Activated CD8-positive, alpha-beta memory T cell treated with anti-CD3 and anti-CD28 coated beads, Interleukin-2, amount 10 ng/mL, durations not matched to agents 7 days and 5 days (primary cell): ENCODE measurements at regions not wholly inside any gene's neighbourhood (a gene's known extent, or its start where the extent isn't known, plus 50 kb on each side); places are given as distances from the start of the nearest gene placed in this dataset.
"Not testable (repeated sequence)": the region's sequence is repeated elsewhere in the genome, so short reads cannot be mapped to it uniquely, and the experiment has no call there.

ENCODE experiments used
- ATAC-seq: fragments of 150-1000 bp; cut with Tn5 transposase; one replicate; pipeline ENCODE4 v1.10.0; 2021; ENCODE audit warnings: moderate library complexity
- CTCF ChIA-PET: fragments of 350-600 bp; sonication (Branson Sonifier 250); formaldehyde crosslinking; loops from one replicate; lab custom pipeline; 2021; ENCODE audit warnings: antibody characterized with exemption; lab: Charles Lee
- DNase-seq: peaks from one replicate; pipeline ENCODE4 v3.0.0-alpha.2; 2020
- H3K27ac Mint-ChIP-seq: one replicate; pipeline ENCODE4 v1.8.0; 2021; ENCODE audit warnings: mild to moderate bottlenecking, mixed read lengths
- H3K27me3 Mint-ChIP-seq: one replicate; pipeline ENCODE4 v1.8.0; 2021; ENCODE audit warnings: mixed read lengths
- H3K36me3 Mint-ChIP-seq: one replicate; pipeline ENCODE4 v1.8.0; 2021; ENCODE audit warnings: mild to moderate bottlenecking, mixed read lengths
- H3K4me1 Mint-ChIP-seq: one replicate; pipeline ENCODE4 v1.8.0; 2021; ENCODE audit warnings: mixed read lengths
- H3K4me3 Mint-ChIP-seq: one replicate; pipeline ENCODE4 v1.8.0; 2021; ENCODE audit warnings: mild to moderate bottlenecking, moderate library complexity, mixed read lengths
- H3K9me3 Mint-ChIP-seq: one replicate; pipeline ENCODE4 v1.8.0; 2022; ENCODE audit warnings: low read depth, mixed read lengths

DNA sequence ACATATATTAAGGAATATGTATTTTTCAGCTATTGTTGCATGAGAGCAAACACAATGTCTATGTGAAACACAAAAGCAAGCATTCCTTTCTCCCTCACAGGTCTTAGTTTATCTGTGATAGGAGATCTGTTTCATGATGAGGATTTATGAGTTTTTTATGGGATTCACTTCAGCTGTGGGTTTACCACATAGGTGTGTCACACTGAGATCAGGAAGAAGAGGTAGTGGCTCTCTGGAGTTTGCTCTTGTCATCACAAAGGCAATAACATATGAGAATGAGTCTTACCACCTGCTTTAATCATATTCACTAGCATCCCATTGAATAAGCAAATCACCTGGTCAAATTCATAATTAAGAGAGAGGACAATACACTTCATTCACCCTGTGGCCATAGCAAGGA lies 960.3 kb upstream of the SLC39A10 start:
- Mint-ChIP-seq H3K36me3 (no peaks in the 10 kb centered on the region), H3K4me3 (no peak overlapping the region), H3K27ac (no peak overlapping the region), H3K9me3 (no peaks in the 10 kb centered on the region), H3K4me1 (no peaks in the 10 kb centered on the region), H3K27me3 (no peaks in the 10 kb centered on the region)
- ATAC-seq (no peak), DNase-seq (no peak)
- CTCF ChIA-PET = no interaction called here

GRCh38 chr2:194686569-194686968 lies 970.5 kb upstream of the SLC39A10 start:
- Mint-ChIP-seq H3K27ac (no peak overlapping the region), H3K4me1 (no peaks in the 10 kb centered on the region), H3K36me3 (no peaks in the 10 kb centered on the region), H3K9me3 (no peaks in the 10 kb centered on the region), H3K27me3 (no peaks in the 10 kb centered on the region), H3K4me3 (no peak overlapping the region)
- no peak for ATAC-seq
- DNase-seq = no peak
- CTCF ChIA-PET = no interaction called here

DNA sequence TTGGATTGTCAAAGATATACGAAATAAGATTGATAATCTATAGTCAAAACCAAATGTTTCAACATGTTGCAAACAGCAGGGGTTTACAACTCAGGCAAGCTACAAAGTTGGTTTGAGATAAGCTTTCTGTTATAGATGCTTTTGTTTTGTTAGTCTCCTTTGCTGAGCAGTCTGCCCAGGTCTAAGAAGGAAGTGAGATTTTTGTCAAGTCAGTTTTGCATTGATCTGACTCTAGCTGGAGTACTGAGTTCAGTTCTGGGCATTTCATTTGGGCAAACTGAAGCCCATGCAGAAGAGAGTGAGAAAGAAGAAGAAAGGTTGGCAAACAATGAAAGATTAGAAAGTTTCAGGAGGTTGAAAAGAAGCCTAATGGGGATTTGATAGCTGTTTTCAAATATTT lies 983.0 kb upstream of the SLC39A10 start:
- no peaks in the 10 kb centered on the region for H3K36me3 Mint-ChIP-seq
- no peak for DNase-seq
- no peak for ATAC-seq
- no peaks in the 10 kb centered on the region for H3K9me3 Mint-ChIP-seq
- H3K27me3 Mint-ChIP-seq = no peaks in the 10 kb centered on the region
- CTCF ChIA-PET = no interaction called here
- no peak overlapping the region for H3K27ac Mint-ChIP-seq
- no peaks in the 10 kb centered on the region for H3K4me1 Mint-ChIP-seq
- no peak overlapping the region for H3K4me3 Mint-ChIP-seq

- H3K36me3 Mint-ChIP-seq = no peaks in the 10 kb centered on the region
- no peak overlapping the region for H3K27ac Mint-ChIP-seq
- ATAC-seq (no peak), DNase-seq (no peak)
- CTCF ChIA-PET = no interaction called here
- H3K27me3 Mint-ChIP-seq = no peaks in the 10 kb centered on the region
- H3K4me3 Mint-ChIP-seq = no peak overlapping the region
- no peaks in the 10 kb centered on the region for H3K4me1 Mint-ChIP-seq
- H3K9me3 Mint-ChIP-seq = no peaks in the 10 kb centered on the region
These were observed 984.0 kb upstream of the SLC39A10 start for GRCh38 chr2:194672994-194673393.

DNA sequence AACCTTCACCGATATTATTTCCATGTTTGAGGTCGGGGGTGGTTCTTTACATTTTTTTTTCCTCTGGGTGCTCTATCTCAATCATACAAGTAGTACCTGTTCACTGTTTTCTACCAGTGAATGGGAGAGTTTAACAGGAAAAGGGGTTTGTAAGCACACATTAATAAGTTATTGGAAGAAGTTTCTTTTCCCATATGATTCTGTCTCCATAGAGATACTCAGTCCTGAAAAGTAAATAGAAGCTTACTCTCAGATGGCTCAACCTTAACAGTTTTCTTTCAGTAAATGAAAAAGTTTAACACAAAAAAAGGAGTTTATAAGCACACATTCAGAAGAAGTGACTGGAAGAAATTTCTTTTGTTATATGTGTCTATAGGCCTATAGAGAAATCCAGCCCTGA lies 995.6 kb upstream of the SLC39A10 start:
- DNase-seq = no peak
- H3K27me3 Mint-ChIP-seq = no peaks in the 10 kb centered on the region
- no peaks in the 10 kb centered on the region for H3K9me3 Mint-ChIP-seq
- H3K4me3 Mint-ChIP-seq = no peak overlapping the region
- no peaks in the 10 kb centered on the region for H3K4me1 Mint-ChIP-seq
- CTCF ChIA-PET = interaction anchor here (1.8 kb wide), 1 partner anchor 8 kb away, joined by 4 read pairs; no protein-coding TSS in a partner anchor
- no peak for ATAC-seq
- H3K36me3 Mint-ChIP-seq = no peaks in the 10 kb centered on the region
- no peak overlapping the region for H3K27ac Mint-ChIP-seq

GRCh38 chr2:194639057-194639456 lies 1018.0 kb upstream of the SLC39A10 start:
- H3K27me3 Mint-ChIP-seq, H3K4me3 Mint-ChIP-seq, H3K4me1 Mint-ChIP-seq, H3K36me3 Mint-ChIP-seq, ATAC-seq, DNase-seq, H3K9me3 Mint-ChIP-seq, H3K27ac Mint-ChIP-seq, CTCF ChIA-PET: not testable (repeated sequence)

GRCh38 chr2:194621945-194622344 lies 1035.1 kb upstream of the SLC39A10 start:
- CTCF ChIA-PET = no interaction called here
- DNase-seq (no peak), ATAC-seq (no peak)
- H3K4me1 Mint-ChIP-seq = no peaks in the 10 kb centered on the region
- no peak overlapping the region for H3K4me3 Mint-ChIP-seq
- H3K36me3 Mint-ChIP-seq = no peaks in the 10 kb centered on the region
- no peaks in the 10 kb centered on the region for H3K27me3 Mint-ChIP-seq
- no peaks in the 10 kb centered on the region for H3K9me3 Mint-ChIP-seq
- no peak overlapping the region for H3K27ac Mint-ChIP-seq

- no peaks in the 10 kb centered on the region for H3K27me3 Mint-ChIP-seq
- no peak overlapping the region for H3K4me3 Mint-ChIP-seq
- ATAC-seq (no peak), DNase-seq (no peak)
- CTCF ChIA-PET = no interaction called here
- H3K27ac Mint-ChIP-seq = no peak overlapping the region
- H3K4me1 Mint-ChIP-seq = no peaks in the 10 kb centered on the region
- no peaks in the 10 kb centered on the region for H3K36me3 Mint-ChIP-seq
- no peaks in the 10 kb centered on the region for H3K9me3 Mint-ChIP-seq
These were observed 1037.7 kb upstream of the SLC39A10 start for GRCh38 chr2:194619366-194619765.

DNA sequence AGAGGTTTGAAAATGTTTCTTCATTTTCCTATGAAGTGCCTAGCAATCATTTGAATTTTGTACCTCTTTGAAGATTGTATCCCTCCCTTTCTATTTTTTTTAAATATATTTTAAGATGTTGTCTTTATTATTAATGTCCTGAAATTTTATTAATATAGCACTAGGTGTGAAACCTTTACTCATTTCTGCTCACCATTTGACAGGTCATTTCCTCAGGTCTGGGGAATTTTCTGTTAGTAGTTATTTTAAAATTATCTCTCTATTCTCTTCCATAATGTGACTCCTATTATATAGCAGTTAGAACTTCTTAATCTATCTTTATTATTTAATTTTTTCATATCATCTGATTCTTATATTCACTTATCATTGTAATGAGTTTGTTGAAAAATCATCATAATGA lies 1038.6 kb upstream of the SLC39A10 start:
- ATAC-seq (no peak), DNase-seq (no peak)
- Mint-ChIP-seq H3K9me3 (no peaks in the 10 kb centered on the region), H3K4me1 (no peaks in the 10 kb centered on the region), H3K27ac (no peak overlapping the region), H3K27me3 (no peaks in the 10 kb centered on the region), H3K36me3 (no peaks in the 10 kb centered on the region), H3K4me3 (no peak overlapping the region)
- CTCF ChIA-PET = no interaction called here

DNA sequence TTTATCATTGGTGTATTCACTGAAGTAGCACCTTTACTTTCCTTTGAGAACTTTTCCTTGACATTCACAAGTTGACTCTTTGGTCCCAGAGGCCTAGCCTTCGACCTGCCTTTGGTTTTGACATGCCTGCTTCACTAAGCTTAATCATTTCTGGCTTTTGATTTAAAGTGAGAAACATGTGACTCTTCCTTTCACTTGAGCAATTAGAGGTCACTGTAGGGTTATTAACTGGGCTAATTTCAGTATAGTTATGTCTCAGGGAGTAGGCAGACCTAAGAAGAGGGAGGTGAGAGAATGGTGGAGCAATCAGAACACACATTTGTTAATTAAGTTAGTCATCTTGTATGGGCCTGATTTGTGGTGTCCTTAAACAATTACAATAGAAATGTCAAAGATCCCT lies 1040.7 kb upstream of the SLC39A10 start:
- ATAC-seq = no peak
- Mint-ChIP-seq H3K4me1 (no peaks in the 10 kb centered on the region), H3K27me3 (no peaks in the 10 kb centered on the region), H3K27ac (no peak overlapping the region), H3K4me3 (no peak overlapping the region), H3K36me3 (no peaks in the 10 kb centered on the region), H3K9me3 (no peaks in the 10 kb centered on the region)
- CTCF ChIA-PET = no interaction called here
- DNase-seq = no peak

- Mint-ChIP-seq H3K27ac (no peak overlapping the region), H3K27me3 (no peaks in the 10 kb centered on the region), H3K9me3 (peaks cover 2% of the 10 kb centered on the region), H3K4me3 (no peak overlapping the region), H3K36me3 (no peaks in the 10 kb centered on the region), H3K4me1 (no peaks in the 10 kb centered on the region)
- CTCF ChIA-PET = no interaction called here
- DNase-seq (no peak), ATAC-seq (no peak)
These were observed 1046.7 kb upstream of the SLC39A10 start for GRCh38 chr2:194610297-194610696.

GRCh38 chr2:194603429-194603828 lies 1053.6 kb upstream of the SLC39A10 start:
- Mint-ChIP-seq H3K4me1 (no peaks in the 10 kb centered on the region), H3K27ac (no peak overlapping the region), H3K4me3 (no peak overlapping the region), H3K36me3 (no peaks in the 10 kb centered on the region), H3K27me3 (no peaks in the 10 kb centered on the region), H3K9me3 (peaks cover 6% of the 10 kb centered on the region)
- CTCF ChIA-PET = no interaction called here
- ATAC-seq = no peak
- DNase-seq = no peak

GRCh38 chr2:194602750-194603149 lies 1054.3 kb upstream of the SLC39A10 start:
- CTCF ChIA-PET = no interaction called here
- ATAC-seq (no peak), DNase-seq (no peak)
- Mint-ChIP-seq H3K27me3 (no peaks in the 10 kb centered on the region), H3K36me3 (no peaks in the 10 kb centered on the region), H3K4me1 (no peaks in the 10 kb centered on the region), H3K9me3 (peaks cover 6% of the 10 kb centered on the region), H3K4me3 (no peak overlapping the region), H3K27ac (no peak overlapping the region)

- Mint-ChIP-seq H3K4me1 (no peaks in the 10 kb centered on the region), H3K9me3 (no peaks in the 10 kb centered on the region), H3K36me3 (no peaks in the 10 kb centered on the region), H3K27ac (no peak overlapping the region), H3K27me3 (no peaks in the 10 kb centered on the region), H3K4me3 (no peak overlapping the region)
- CTCF ChIA-PET = no interaction called here
- no peak for DNase-seq
- ATAC-seq = no peak
These were observed 1065.8 kb upstream of the SLC39A10 start for GRCh38 chr2:194591192-194591591.

DNA sequence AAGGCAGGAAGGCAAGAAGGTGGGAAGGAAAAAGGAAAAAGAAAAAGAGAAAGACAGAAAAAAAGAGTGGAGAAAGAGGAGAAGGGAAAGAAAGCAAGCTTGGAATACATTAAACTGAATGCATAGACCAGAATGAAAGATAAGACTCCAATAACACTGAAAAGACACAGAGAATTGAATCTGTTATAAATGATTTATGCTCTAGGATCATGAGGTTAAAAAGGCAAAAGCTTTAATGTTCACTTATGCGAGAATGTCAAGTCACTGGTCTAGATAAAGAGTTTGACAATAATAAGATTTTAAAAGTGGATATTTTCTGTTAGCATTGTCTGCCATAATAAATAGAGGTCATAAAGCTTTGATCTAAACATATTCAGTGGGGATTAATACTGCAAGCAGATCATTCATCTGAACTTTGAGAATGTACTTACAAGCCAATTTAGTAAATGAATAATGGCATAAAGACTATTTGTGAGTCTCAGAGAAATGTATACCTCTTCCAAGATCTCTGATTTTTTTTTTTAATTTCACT lies 1069.2 kb upstream of the SLC39A10 start:
- DNase-seq (no peak), ATAC-seq (no peak)
- CTCF ChIA-PET = no interaction called here
- H3K4me3 Mint-ChIP-seq = no peak overlapping the region
- H3K27me3 Mint-ChIP-seq = no peaks in the 10 kb centered on the region
- no peaks in the 10 kb centered on the region for H3K4me1 Mint-ChIP-seq
- H3K36me3 Mint-ChIP-seq = no peaks in the 10 kb centered on the region
- H3K9me3 Mint-ChIP-seq = no peaks in the 10 kb centered on the region
- no peak overlapping the region for H3K27ac Mint-ChIP-seq
